Pancreas (tissue), 10 donors: ENCODE measurements at regions not wholly inside any gene's neighbourhood (a gene's known extent, or its start where the extent isn't known, plus 50 kb on each side); places are given as distances from the start of the nearest gene placed in this dataset.

Experiments used
- ATAC-seq, 4 donors: fragments of 200-7000 bp; cut with Tn5 transposase; one replicate each; pipeline versions ENCODE4 v1.8.0 to v1.9.1; 2020; ENCODE audit warnings: mild to moderate bottlenecking in 4 of 4, moderate library complexity in 4 of 4
- DNase-seq, 6 donors: peaks; one replicate each; pipeline ENCODE4 v3.0.0-alpha.2; 2020
- FAIRE-seq: peaks from 2 replicates; lab custom pipeline; 2012; peaks lifted over from hg19 to GRCh38; lab: Jason Lieb, UNC
- H3K27ac ChIP-seq, 4 donors: fragments of 200-600 bp; sonication (generic); 1 replicate in 3 of 4; 2 replicates in 1 of 4; pipeline versions ENCODE4 v1.5.0 to v1.8.0; 2020
- H3K27me3 ChIP-seq, 4 donors: fragments of 200-600 bp; one replicate each; pipeline ENCODE4 v1.8.0; 2021
- H3K36me3 ChIP-seq, 3 donors: fragments of 200-600 bp; sonication (generic) in 1 of 3; one replicate each; pipeline versions ENCODE4 v1.5.0 to v1.8.0; 2020 to 2021
- H3K4me1 ChIP-seq, 3 donors: fragments of 200-600 bp; one replicate each; pipeline ENCODE4 v1.8.0; 2021
- H3K4me3 ChIP-seq, 4 donors: fragments of 200-600 bp; sonication (generic) in 2 of 4; one replicate each; pipeline versions ENCODE4 v1.5.0 to v1.8.0; 2020 to 2021
- H3K9me3 ChIP-seq, 4 donors: fragments of 200-600 bp; one replicate each; pipeline ENCODE4 v1.8.0; 2021
- CTCF ChIP-seq, 4 donors: fragments of 200-600 bp; sonication (generic) in 3 of 4; IDR thresholded peaks; one replicate each; pipeline versions ENCODE4 v1.5.0 to v1.8.0; 2021; ENCODE audit warnings: antibody characterized with exemption in 4 of 4
- WGBS, 2 donors: extraction: QIAGEN DNeasy Blood & Tissue Kit; methylation state at CpG; one replicate each; pipeline ENCODE4 v1.1.7; 2013; 5-methylcytosine and 5-hydroxymethylcytosine counted together
- intact Hi-C, 3 donors: fragments of 100-400 bp; cut with DNase I; formaldehyde crosslinking; loops; one replicate each; pipeline versions ENCODE4 v1.11.1 to v1.14.2; 2022
- donor health status: healthy with polysubstance abuse.
- donor health status: DM: no; HTN: no; CAD: no; lungs with moderate emphysema.
- donor health status: DM: no; HTN: no; CAD: no.
- donor health status: control.
- donor health status: control.
- donor health status: Bipolar disorder and iron deficiency.
- donor health status: DM: yes; HTN: yes; CAD: no.
- donor health status: DM: no; HTN: no; CAD: no.
- donor health status: DM: no; HTN: no; CAD: no.
- donor health status: DM: yes; HTN: yes; CAD: no.

GRCh38 chr22:46092670-46093410, 57.5 kb upstream of the PPARA start:
- intact Hi-C loops: no loop called here
- peak overlapping the region in 3 of 4 donors; percentile 10 to 48 (median 41) for H3K27ac ChIP-seq
- H3K4me3 ChIP-seq: no peak overlapping the region
- TF ChIP-seq CTCF (IDR thresholded peaks at IDR 0.05): no peak
- peaks cover 0 to 25% (median 19%) of the 10 kb centered on the region in 3 donors for H3K36me3 ChIP-seq
- DNase-seq (peak in 3 of 6 donors; percentile 24 to 54 (median 48)), FAIRE-seq (no peak), ATAC-seq (no peak)
- no peaks in the 10 kb centered on the region for H3K27me3 ChIP-seq
- WGBS, 2 donors: 45 to 47% methylated on average over 21 of the region's 21 CpGs
- no peaks in the 10 kb centered on the region for H3K9me3 ChIP-seq
- H3K4me1 ChIP-seq: peaks cover 36 to 45% (median 45%) of the 10 kb centered on the region in 3 donors

- no peak overlapping the region for H3K4me3 ChIP-seq
- H3K4me1 ChIP-seq: peaks cover 27 to 36% (median 35%) of the 10 kb centered on the region in 3 donors
- no peaks in the 10 kb centered on the region for H3K27me3 ChIP-seq
- WGBS, 2 donors: 52 to 60% methylated on average over 5 of the region's 5 CpGs
- intact Hi-C loops: no loop called here
- no peak for FAIRE-seq
- peaks cover 0 to 34% (median 29%) of the 10 kb centered on the region in 3 donors for H3K36me3 ChIP-seq
- H3K9me3 ChIP-seq: no peaks in the 10 kb centered on the region
- no peak for TF ChIP-seq CTCF (IDR thresholded peaks at IDR 0.05)
- peak in 2 of 6 donors; percentile 25 to 55 for DNase-seq
- H3K27ac ChIP-seq: peak overlapping the region in 2 of 4 donors; percentile 39 to 65
- no peak for ATAC-seq
Observed at GRCh38 chr22:46093796-46094195, 56.5 kb upstream of the PPARA start.

- Histone ChIP-seq H3K36me3 (peaks cover 0 to 38% (median 36%) of the 10 kb centered on the region in 3 donors), H3K4me1 (peaks cover 18 to 28% (median 26%) of the 10 kb centered on the region in 3 donors), H3K27ac (peak overlapping the region; percentile 39 to 65 (median 44)), H3K27me3 (no peaks in the 10 kb centered on the region), H3K4me3 (no peak overlapping the region), H3K9me3 (no peaks in the 10 kb centered on the region)
- 87 to 88% methylated on average over 8 of the region's 8 CpGs for WGBS, 2 donors
- peak in 2 of 6 donors; percentile 20 to 56 for DNase-seq
- no peak for FAIRE-seq
- ATAC-seq: no peak
- intact Hi-C loops: no loop called here
- no peak for TF ChIP-seq CTCF (IDR thresholded peaks at IDR 0.05)
Observed at GRCh38 chr22:46094676-46095075, 55.6 kb upstream of the PPARA start.

GRCh38 chr22:46096051-46096450, 54.3 kb upstream of the PPARA start:
- no peak for TF ChIP-seq CTCF (IDR thresholded peaks at IDR 0.05)
- Histone ChIP-seq H3K36me3 (peaks cover 0 to 47% (median 41%) of the 10 kb centered on the region in 3 donors), H3K9me3 (no peaks in the 10 kb centered on the region), H3K4me1 (peaks cover 6 to 18% (median 14%) of the 10 kb centered on the region in 3 donors), H3K27ac (peak overlapping the region in 2 of 4 donors; percentile 0 to 2), H3K4me3 (no peak overlapping the region), H3K27me3 (no peaks in the 10 kb centered on the region)
- 80 to 86% methylated on average over 9 of the region's 9 CpGs for WGBS, 2 donors
- DNase-seq (peak in 2 of 6 donors; percentile 42 to 68), FAIRE-seq (no peak), ATAC-seq (no peak)
- intact Hi-C loops: no loop called here
